Lower leg skin (tissue), 4 donors: ENCODE measurements at regions not wholly inside any gene's neighbourhood (a gene's known extent, or its start where the extent isn't known, plus 50 kb on each side); places are given as distances from the start of the nearest gene placed in this dataset.

Source experiments
- DNase-seq, 2 donors: peaks; one replicate each; pipeline ENCODE4 v3.0.0-alpha.2; 2019; ENCODE audit warnings: low spot score in 2 of 2
- H3K4me3 ChIP-seq: fragments of 200-600 bp; sonication (generic); 2 replicates; pipeline ENCODE4 v1.5.1; 2017; ENCODE audit warnings: mild to moderate bottlenecking, low read depth; ENCODE audit not compliant: poor library complexity, severe bottlenecking
- CTCF ChIP-seq, 3 donors: fragments of 450-650 bp; IDR thresholded peaks; one replicate each; pipeline ENCODE4 v1.5.1; 2016; ENCODE audit warnings: antibody characterized with exemption in 3 of 3, mild to moderate bottlenecking in 3 of 3, moderate library complexity in 2 of 3
- POLR2A ChIP-seq, 2 donors: fragments of 450-650 bp; IDR thresholded peaks; one replicate each; pipeline ENCODE4 v1.6.1; 2016 to 2017; ENCODE audit warnings: antibody characterized with exemption in 2 of 2, mild to moderate bottlenecking in 1 of 2, moderate library complexity in 1 of 2
- WGBS, 2 donors: methylation state at CpG; one replicate each; pipeline ENCODE4 v1.1.5; 2018; 5-methylcytosine and 5-hydroxymethylcytosine counted together
- intact Hi-C: fragments of 100-400 bp; cut with DNase I; formaldehyde crosslinking; loops from one replicate; pipeline ENCODE4 v1.15.0; 2023; ENCODE audit warnings: low total_unique reads

GRCh38 chr4:135573251-135573650 is 1371.7 kb upstream of the PABPC4L start:
- no peak overlapping the region for H3K4me3 ChIP-seq
- intact Hi-C loops, result no loop called here
- no peak for DNase-seq
- TF ChIP-seq POLR2A (IDR thresholded peaks at IDR 0.05) (no peak), CTCF (IDR thresholded peaks at IDR 0.05) (no peak)

DNA sequence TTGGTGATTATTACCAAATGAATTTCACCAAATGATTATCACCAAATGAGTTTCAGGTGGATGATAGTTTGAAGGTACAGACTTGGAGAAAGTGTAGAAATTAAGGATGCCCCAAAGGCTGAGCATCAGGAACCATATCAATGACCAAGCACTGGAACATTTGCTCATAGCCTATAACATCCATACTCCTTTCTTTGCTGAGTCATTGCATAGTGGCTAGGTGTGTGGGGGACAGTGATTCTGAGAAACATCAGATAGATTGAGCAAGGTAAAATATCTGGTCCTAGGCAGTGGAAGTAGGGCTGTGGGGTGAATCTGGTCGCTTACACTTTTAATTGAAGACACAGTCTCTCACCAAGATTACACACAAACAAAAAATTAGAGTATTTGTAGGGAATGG is 1362.5 kb upstream of the PABPC4L start:
- WGBS, 2 donors, result 52 to 75% methylated on average over 1 of the region's 1 CpG
- no peak for TF ChIP-seq CTCF (IDR thresholded peaks at IDR 0.05)
- no peak for TF ChIP-seq POLR2A (IDR thresholded peaks at IDR 0.05)
- H3K4me3 ChIP-seq, result no peak overlapping the region
- intact Hi-C loops, result no loop called here
- DNase-seq, result no peak

GRCh38 chr4:135553213-135553612 is 1351.6 kb upstream of the PABPC4L start:
- intact Hi-C loops, result no loop called here
- no peak for TF ChIP-seq CTCF (IDR thresholded peaks at IDR 0.05)
- TF ChIP-seq POLR2A (IDR thresholded peaks at IDR 0.05), result no peak
- 57 to 58% methylated on average over 1 of the region's 1 CpG for WGBS, 2 donors
- H3K4me3 ChIP-seq, result no peak overlapping the region
- no peak for DNase-seq

- intact Hi-C loops, result no loop called here
- WGBS, 2 donors, result 68 to 69% methylated on average over 3 of the region's 3 CpGs
- TF ChIP-seq CTCF (IDR thresholded peaks at IDR 0.05), result no peak
- no peak for TF ChIP-seq POLR2A (IDR thresholded peaks at IDR 0.05)
- no peak overlapping the region for H3K4me3 ChIP-seq
- no peak for DNase-seq
Observed at GRCh38 chr4:135552131-135552530, 1350.5 kb upstream of the PABPC4L start.

GRCh38 chr4:135548711-135549110 is 1347.1 kb upstream of the PABPC4L start:
- H3K4me3 ChIP-seq, result no peak overlapping the region
- TF ChIP-seq CTCF (IDR thresholded peaks at IDR 0.05) (no peak), POLR2A (IDR thresholded peaks at IDR 0.05) (no peak)
- 79 to 87% methylated on average over 2 of the region's 2 CpGs for WGBS, 2 donors
- intact Hi-C loops, result no loop called here
- DNase-seq, result no peak

DNA sequence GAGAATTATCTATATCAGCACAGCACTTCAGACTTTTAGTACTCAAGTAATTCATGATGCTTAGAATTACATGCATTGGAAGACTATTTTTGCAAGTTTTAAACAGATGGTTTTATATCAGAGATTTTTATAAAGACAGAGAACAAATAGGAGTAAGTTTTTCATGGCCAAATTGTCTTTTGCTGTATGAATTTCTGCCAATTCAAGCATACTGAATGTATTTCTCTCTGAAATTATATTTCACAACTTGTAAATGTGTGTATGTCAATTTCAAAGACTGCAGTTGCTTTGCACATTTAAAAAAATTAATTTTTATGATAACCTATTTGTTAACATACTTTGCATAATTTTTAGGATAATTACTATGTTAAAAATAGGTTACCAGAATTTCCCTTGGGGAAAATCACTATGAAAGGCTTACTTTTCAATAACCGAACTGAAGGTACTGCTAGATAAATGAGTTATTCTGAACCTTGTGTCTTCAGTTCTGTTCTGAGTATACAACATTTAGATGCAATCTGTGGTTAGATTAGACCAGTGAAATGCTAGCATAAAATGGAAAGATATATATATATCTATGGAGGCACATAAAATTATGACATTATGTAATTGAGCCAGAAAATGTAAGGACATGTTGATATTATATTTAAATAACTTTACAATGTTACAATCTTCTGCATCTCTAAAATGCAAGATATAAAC is 1344.2 kb upstream of the PABPC4L start:
- TF ChIP-seq CTCF (IDR thresholded peaks at IDR 0.05) (no peak), POLR2A (IDR thresholded peaks at IDR 0.05) (no peak)
- 52 to 70% methylated on average over 1 of the region's 1 CpG for WGBS, 2 donors
- intact Hi-C loops, result no loop called here
- no peak overlapping the region for H3K4me3 ChIP-seq
- DNase-seq, result no peak
